Osteocyte (in vitro differentiated cells): ENCODE measurements at regions not wholly inside any gene's neighbourhood (a gene's known extent, or its start where the extent isn't known, plus 50 kb on each side); places are given as distances from the start of the nearest gene placed in this dataset.

ENCODE experiments used
- DNase-seq: peaks from one replicate; pipeline ENCODE4 v3.0.0; 2021; ENCODE audit warnings: mixed read lengths; ENCODE audit not compliant: unreplicated experiment; ENCODE audit errors: extremely low spot score
- H3K27ac Mint-ChIP-seq: one replicate; pipeline ENCODE4 v1.8.0; 2021; ENCODE audit warnings: mild to moderate bottlenecking, mixed read lengths; ENCODE audit not compliant: unreplicated experiment
- H3K27me3 Mint-ChIP-seq: one replicate; pipeline ENCODE4 v1.8.0; 2021; ENCODE audit warnings: mixed read lengths; ENCODE audit not compliant: unreplicated experiment
- H3K36me3 Mint-ChIP-seq: one replicate; pipeline ENCODE4 v1.8.0; 2021; ENCODE audit warnings: mixed read lengths; ENCODE audit not compliant: unreplicated experiment
- H3K4me1 Mint-ChIP-seq: one replicate; pipeline ENCODE4 v1.8.0; 2021; ENCODE audit warnings: mixed read lengths; ENCODE audit not compliant: unreplicated experiment
- H3K4me3 Mint-ChIP-seq: one replicate; pipeline ENCODE4 v1.8.0; 2021; ENCODE audit warnings: mild to moderate bottlenecking, moderate library complexity, mixed read lengths; ENCODE audit not compliant: unreplicated experiment
- H3K9me3 Mint-ChIP-seq: one replicate; pipeline ENCODE4 v1.8.0; 2021; ENCODE audit warnings: mixed read lengths; ENCODE audit not compliant: unreplicated experiment
- TF ChIP-seq, protein P1 (sequence below): fragments of 200-600 bp; sonication (generic); IDR thresholded peaks from 2 replicates; pipeline ENCODE4 v1.5.0; 2021; ENCODE audit warnings: antibody characterized with exemption, mild to moderate bottlenecking, moderate library complexity

- Mint-ChIP-seq H3K27me3 (no peaks in the 10 kb centered on the region), H3K27ac (no peak overlapping the region), H3K36me3 (no peaks in the 10 kb centered on the region), H3K9me3 (no peaks in the 10 kb centered on the region), H3K4me3 (no peak overlapping the region), H3K4me1 (peaks cover 7% of the 10 kb centered on the region)
- DNase-seq = no peak
- TF ChIP-seq, protein P1, sequence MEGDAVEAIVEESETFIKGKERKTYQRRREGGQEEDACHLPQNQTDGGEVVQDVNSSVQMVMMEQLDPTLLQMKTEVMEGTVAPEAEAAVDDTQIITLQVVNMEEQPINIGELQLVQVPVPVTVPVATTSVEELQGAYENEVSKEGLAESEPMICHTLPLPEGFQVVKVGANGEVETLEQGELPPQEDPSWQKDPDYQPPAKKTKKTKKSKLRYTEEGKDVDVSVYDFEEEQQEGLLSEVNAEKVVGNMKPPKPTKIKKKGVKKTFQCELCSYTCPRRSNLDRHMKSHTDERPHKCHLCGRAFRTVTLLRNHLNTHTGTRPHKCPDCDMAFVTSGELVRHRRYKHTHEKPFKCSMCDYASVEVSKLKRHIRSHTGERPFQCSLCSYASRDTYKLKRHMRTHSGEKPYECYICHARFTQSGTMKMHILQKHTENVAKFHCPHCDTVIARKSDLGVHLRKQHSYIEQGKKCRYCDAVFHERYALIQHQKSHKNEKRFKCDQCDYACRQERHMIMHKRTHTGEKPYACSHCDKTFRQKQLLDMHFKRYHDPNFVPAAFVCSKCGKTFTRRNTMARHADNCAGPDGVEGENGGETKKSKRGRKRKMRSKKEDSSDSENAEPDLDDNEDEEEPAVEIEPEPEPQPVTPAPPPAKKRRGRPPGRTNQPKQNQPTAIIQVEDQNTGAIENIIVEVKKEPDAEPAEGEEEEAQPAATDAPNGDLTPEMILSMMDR = no peak
Observed at GRCh38 chr3:80087767-80088166, 320.0 kb upstream of the ROBO1 start.

GRCh38 chr3:80086426-80086825 is 318.6 kb upstream of the ROBO1 start:
- DNase-seq = no peak
- no peaks in the 10 kb centered on the region for H3K9me3 Mint-ChIP-seq

DNA sequence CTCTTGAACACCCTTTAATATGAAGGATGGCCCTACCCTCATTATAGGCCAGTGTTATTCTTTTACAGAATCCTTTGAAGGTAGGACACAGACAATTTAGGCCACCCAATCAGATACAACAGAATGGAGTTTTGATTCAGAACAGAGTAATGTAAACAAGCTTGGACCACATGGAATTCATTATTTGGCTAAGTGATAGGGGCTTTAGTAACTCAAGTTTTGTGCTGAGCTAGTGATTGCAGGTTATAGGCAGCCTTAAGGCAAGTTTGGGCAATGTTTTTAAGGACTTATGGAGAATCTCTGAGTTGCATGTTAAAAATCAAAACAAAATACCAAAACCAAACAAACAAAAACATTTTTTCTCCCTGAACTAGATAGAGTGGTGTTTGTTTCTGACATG is 312.1 kb upstream of the ROBO1 start:
- Mint-ChIP-seq H3K9me3 (no peaks in the 10 kb centered on the region), H3K27me3 (no peaks in the 10 kb centered on the region), H3K27ac (no peak overlapping the region), H3K4me3 (no peak overlapping the region), H3K4me1 (no peaks in the 10 kb centered on the region), H3K36me3 (no peaks in the 10 kb centered on the region)
- DNase-seq = no peak
- TF ChIP-seq, protein P1 = no peak

More at GRCh38 chr3:80086426-80086825, 318.6 kb upstream of the ROBO1 start:
- no peak overlapping the region for H3K27ac Mint-ChIP-seq
- H3K4me3 Mint-ChIP-seq = no peak overlapping the region
- no peaks in the 10 kb centered on the region for H3K27me3 Mint-ChIP-seq
- H3K4me1 Mint-ChIP-seq = peaks cover 7% of the 10 kb centered on the region
- TF ChIP-seq, protein P1 = no peak
- H3K36me3 Mint-ChIP-seq = no peaks in the 10 kb centered on the region

- Mint-ChIP-seq H3K36me3 (no peaks in the 10 kb centered on the region), H3K4me3 (no peak overlapping the region), H3K9me3 (peaks cover 4% of the 10 kb centered on the region), H3K27ac (no peak overlapping the region), H3K4me1 (no peaks in the 10 kb centered on the region), H3K27me3 (no peaks in the 10 kb centered on the region)
- TF ChIP-seq, protein P1 = no peak
- no peak for DNase-seq
Observed at GRCh38 chr3:80068459-80068858, 300.7 kb upstream of the ROBO1 start.

- H3K4me3 Mint-ChIP-seq = no peak overlapping the region
- H3K27me3 Mint-ChIP-seq = no peaks in the 10 kb centered on the region
- H3K36me3 Mint-ChIP-seq = no peaks in the 10 kb centered on the region
- TF ChIP-seq, protein P1 = no peak
- H3K9me3 Mint-ChIP-seq = peaks cover 4% of the 10 kb centered on the region
- no peak for DNase-seq
- H3K4me1 Mint-ChIP-seq = no peaks in the 10 kb centered on the region
- no peak overlapping the region for H3K27ac Mint-ChIP-seq
Observed at GRCh38 chr3:80063535-80063934, 295.7 kb upstream of the ROBO1 start.
